ENCODE measurements at regions not wholly inside any gene's neighbourhood (a gene's known extent, or its start where the extent isn't known, plus 50 kb on each side); places are given as distances from the start of the nearest gene placed in this dataset.
"Not testable (repeated sequence)": the region's sequence is repeated elsewhere in the genome, so short reads cannot be mapped to it uniquely, and the experiment has no call there.

- DNase-seq = no peak
Observed at GRCh38 chr5:67917561-67917960, 298.0 kb upstream of the PIK3R1 start.

- DNase-seq = no peak
Observed at GRCh38 chr5:67910546-67910945, 305.0 kb upstream of the PIK3R1 start.

GRCh38 chr5:67908126-67908765 is 307.3 kb upstream of the PIK3R1 start:
- DNase-seq = no peak

GRCh38 chr5:67904366-67904765 is 311.2 kb upstream of the PIK3R1 start:
- DNase-seq = no peak

GRCh38 chr5:67903656-67904055 is 311.9 kb upstream of the PIK3R1 start:
- no peak for DNase-seq

GRCh38 chr5:67903121-67903520 is 312.4 kb upstream of the PIK3R1 start:
- no peak for DNase-seq

- DNase-seq = no peak
Observed at GRCh38 chr5:67902497-67902830, 313.1 kb upstream of the PIK3R1 start.

- DNase-seq = no peak
Observed at GRCh38 chr5:67901814-67902496, 313.6 kb upstream of the PIK3R1 start.

- DNase-seq = no peak
Observed at GRCh38 chr5:67900514-67900913, 315.0 kb upstream of the PIK3R1 start.

- DNase-seq = no peak
Observed at GRCh38 chr5:67897980-67898379, 317.6 kb upstream of the PIK3R1 start.

GRCh38 chr5:67897431-67897830 is 318.1 kb upstream of the PIK3R1 start:
- no peak for DNase-seq

GRCh38 chr5:67896930-67897313 is 318.6 kb upstream of the PIK3R1 start:
- no peak for DNase-seq

- no peak for DNase-seq
Observed at GRCh38 chr5:67896311-67896929, 319.1 kb upstream of the PIK3R1 start.

- not testable (repeated sequence) for DNase-seq
Observed at GRCh38 chr5:67889870-67890269, 325.7 kb upstream of the PIK3R1 start.

- DNase-seq = no peak
Observed at GRCh38 chr5:67887748-67888161, 327.8 kb upstream of the PIK3R1 start.

- DNase-seq = no peak
Observed at GRCh38 chr5:67886761-67887160, 328.8 kb upstream of the PIK3R1 start.

- no peak for DNase-seq
Observed at GRCh38 chr5:67880876-67881275, 334.7 kb upstream of the PIK3R1 start.

GRCh38 chr5:67880511-67880805 is 335.1 kb upstream of the PIK3R1 start:
- no peak for DNase-seq

- DNase-seq = no peak
Observed at GRCh38 chr5:67879620-67880510, 335.7 kb upstream of the PIK3R1 start.

- DNase-seq = no peak
Observed at GRCh38 chr5:67878933-67879332, 336.6 kb upstream of the PIK3R1 start.

GRCh38 chr5:67876371-67876770 is 339.2 kb upstream of the PIK3R1 start:
- DNase-seq = no peak

- DNase-seq = no peak
Observed at GRCh38 chr5:67875601-67876000, 340.0 kb upstream of the PIK3R1 start.

- no peak for DNase-seq
Observed at GRCh38 chr5:67873935-67874334, 341.6 kb upstream of the PIK3R1 start.

- DNase-seq = no peak
Observed at GRCh38 chr5:67870662-67871061, 344.9 kb upstream of the PIK3R1 start.

All from 8988T (cell line).